ENCODE measurements at regions not wholly inside any gene's neighbourhood (a gene's known extent, or its start where the extent isn't known, plus 50 kb on each side); places are given as distances from the start of the nearest gene placed in this dataset.
"Not testable (repeated sequence)": the region's sequence is repeated elsewhere in the genome, so short reads cannot be mapped to it uniquely, and the experiment has no call there.

DNA sequence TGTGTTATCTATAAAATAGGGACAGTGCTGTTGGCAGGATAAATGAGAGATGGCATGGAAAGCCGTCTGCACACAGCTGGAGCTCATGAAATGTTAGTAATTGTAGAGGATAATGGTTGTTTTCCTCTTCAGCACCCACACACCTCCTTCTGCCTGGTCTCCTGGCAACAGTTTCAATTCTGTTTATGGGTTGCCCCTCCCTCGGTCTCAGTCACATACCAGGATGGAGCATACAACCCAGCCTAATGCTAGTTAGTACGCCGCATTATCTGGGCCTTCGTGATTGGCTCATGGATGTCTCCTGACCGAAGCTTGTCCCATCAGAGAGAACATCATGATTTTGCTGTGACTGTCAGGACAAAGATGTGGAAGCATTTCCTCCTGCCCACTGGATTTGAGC, 126.2 kb upstream of the WSCD1 start:
- DNase-seq = peak in 2 of 56 donors; percentile 6 to 11

DNA sequence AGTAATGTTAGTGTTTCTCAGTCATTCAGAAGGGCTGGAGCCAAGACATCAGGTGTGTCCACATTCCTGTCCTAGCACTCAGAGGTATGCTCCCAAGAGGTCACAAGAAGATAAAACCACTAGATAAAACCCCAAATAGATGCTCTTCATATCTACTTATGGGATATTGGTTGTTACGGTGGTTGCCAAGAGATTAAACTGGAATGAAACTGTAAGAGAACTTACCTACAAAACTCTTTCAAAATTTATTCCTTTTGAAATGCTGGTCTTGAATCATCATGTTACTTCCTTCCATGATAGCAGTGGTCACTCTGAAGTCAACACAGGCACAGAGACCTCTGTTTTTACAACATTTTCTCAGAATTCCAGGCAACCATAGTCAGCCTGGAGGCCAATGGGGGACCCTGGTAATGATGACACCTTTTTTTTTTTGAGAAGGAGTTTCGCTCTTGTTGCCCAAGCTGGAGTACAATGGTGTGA, 122.4 kb upstream of the WSCD1 start:
- no peak for DNase-seq

DNA sequence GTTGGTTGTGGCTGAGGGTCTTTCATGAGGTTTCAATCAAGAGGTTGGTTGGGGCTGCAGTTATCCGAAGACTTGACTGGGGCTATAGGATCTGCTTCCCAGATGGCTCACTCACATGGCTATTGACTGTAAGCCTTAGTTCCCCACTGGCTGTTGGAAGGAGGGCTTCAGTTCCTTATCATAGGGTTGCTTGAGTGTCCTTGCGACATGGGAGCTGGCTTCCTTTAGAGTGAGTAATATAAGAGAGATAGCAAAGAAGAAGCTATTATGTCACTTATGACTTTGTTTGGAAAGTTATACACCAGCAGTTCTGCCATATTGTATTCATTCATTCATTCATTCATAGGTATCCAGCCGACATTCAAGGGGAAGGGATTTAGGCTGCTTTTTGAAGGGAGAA, 121.4 kb upstream of the WSCD1 start:
- DNase-seq = no peak

DNA sequence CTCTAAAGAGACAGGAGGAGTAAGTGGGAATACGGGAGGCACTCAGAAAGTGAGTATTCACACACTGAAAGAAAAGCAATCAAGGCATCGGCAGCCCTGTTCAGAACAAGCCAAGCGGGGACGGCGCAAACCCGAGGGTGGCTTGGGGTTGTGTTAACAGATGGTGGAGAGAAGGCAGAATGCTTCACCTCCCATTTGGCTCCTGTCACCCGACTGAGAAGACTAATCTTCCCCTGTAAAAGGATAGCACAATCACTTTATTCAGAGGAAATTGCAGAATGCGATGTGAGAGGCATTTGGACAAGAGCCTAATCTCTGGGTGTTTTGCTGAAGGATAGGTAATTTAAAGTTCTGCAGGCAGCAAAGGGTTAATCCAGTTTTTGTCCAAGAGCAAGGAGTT, 119.3 kb upstream of the WSCD1 start:
- DNase-seq = no peak

DNA sequence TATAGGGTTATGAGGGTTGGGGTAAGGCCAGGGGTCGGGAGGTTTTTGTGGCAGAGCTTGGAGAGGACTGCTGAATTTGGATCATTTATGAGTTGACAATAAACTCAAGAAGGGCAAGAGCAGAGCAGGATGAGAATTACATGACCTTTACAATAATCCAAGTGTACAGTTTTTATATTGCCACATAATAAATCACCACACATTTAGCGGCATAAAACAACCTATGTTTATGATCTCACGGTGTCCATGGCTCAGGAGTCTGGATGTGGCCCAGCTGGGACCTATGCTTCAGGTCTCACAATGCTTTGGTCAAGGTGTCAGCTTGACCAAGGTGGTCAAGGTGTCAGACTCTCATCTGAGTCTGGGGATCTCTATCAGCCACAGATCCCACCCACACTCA, 118.3 kb upstream of the WSCD1 start:
- no peak for DNase-seq

DNA sequence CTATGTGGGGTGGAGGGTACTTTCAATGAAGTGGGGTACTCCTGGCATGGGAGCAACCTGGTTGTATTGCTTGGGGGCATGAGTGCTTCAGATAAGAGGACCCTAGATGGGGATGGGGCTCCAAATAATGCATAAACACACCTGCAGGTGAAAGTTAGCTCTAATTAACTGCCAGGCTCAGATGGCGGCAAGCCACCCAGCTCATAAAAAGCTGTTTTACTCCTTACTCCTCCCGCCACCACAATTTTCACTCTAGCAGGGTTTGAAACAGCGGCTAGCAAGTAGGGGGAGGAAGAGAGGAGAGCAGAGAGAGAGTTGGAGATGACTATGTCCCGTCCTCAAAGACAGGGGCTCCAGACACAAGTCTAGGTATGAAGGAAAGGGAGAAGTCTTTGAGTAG, 117.7 kb upstream of the WSCD1 start:
- no peak for DNase-seq

DNA sequence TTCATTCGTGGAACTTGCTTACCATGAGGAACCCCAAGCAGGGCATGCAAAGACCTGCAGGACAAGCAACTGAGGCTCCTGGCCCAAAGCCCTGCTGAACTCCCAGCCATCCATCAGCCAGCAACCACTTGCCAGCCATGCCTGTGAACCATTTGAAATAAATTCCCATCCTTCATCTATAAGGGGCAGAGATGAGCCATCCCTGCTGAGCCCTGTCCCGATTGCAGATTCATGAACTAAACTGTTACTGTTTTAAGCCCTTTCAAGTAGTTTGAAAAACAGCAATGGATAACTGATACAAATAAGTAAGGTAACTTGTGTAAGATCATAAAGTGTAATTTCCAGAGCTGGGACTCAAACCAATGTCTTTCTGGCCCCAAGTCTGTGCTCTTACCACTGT, 114.4 kb upstream of the WSCD1 start:
- DNase-seq = no peak

DNA sequence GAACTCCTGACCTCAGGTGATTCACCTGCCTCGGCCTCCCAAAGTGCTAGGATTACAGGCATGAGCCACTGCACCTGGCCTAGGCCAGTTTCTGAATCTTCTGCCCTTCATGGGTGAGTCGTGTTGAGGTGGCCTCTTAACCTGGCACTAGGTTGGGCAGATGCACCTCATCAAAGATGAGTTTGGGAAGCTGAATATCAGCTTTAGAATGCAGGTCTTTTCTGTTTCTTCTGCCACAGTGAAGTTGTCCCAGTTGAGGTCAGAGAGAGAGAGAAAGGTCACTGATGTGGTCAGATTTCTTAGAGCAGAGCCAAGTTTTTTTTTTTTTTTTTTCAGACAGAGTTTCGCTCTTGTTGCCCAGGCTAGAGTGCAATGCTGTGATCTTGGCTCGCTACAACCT, 111.3 kb upstream of the WSCD1 start:
- DNase-seq = no peak

DNA sequence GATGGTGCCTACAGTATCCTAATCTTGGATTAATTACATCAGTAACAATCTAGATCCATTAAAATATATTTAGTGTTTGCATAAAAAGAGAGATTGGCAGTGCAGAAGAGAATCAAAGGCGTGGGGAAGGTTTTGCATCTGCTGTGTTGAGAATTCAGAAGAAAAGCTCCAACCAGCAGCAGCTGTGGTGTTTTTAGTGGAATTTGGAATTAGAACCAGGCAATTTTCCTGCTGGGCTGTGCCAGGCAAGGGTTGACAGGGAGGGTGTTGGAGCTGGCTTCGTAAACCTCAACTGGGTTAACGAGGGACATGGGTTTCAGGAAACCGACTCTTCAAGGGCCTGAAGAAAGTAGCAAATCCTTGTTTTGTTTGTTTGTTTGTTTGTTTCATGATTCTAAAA, 107.8 kb upstream of the WSCD1 start:
- no peak for DNase-seq

DNA sequence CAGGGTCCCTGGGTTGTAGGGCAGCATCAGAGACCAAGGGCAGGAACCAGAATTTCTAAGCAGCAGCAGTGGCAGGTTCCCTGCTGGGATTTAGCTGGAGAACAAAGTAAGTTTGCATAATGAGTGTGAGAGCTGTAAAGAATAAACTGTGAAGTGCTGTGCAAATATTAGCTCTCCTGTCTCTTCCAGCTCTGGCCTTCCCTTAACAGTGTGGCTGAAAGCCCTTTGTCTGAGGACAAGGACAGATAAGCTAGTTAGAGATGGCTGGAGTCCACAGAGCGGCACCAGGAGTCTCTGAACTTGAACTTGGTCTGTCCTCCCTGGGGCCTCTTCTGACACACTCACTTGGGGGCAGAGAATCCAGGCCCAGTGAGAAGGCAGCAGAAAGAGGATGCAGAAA, 98.2 kb upstream of the WSCD1 start:
- no peak for DNase-seq

DNA sequence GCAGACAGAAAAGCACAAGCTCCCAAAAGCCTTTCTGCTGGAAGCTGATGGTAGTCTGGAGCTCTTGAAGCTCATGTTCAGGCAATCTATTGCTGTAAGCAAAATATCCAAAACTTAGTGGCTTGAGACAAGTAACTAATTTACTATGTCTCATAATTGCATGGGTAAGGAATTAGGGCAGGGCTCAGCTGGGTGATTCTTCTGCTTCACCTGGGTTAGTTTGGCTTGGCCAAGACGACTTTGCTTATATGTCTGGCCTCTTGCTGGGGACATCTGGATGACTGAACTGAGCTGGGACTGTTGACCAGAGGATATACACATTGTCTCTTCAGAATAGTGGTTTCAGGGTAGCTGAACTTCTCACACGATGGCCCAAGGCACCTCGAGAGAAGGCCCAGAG, 96.8 kb upstream of the WSCD1 start:
- DNase-seq = no peak

DNA sequence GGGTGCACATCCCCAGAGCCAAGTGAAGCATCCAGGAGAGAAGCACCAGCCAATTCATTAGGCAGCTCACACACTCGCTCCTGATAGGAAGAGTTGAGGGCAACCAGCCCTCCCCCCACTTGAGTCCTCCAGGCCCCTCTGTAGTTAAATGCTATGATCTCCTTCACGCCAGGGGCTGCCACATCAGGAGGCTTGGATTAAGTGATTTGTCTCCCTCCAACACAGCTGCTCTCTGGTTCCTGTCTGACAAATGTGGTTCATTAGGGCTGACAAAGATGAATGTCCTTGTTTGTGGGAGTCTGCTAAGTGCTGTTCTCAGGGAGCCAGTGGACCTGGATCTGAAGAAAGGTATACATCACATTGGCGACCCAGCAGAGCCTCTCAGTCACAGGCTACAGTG, 94.5 kb upstream of the WSCD1 start:
- DNase-seq = no peak

DNA sequence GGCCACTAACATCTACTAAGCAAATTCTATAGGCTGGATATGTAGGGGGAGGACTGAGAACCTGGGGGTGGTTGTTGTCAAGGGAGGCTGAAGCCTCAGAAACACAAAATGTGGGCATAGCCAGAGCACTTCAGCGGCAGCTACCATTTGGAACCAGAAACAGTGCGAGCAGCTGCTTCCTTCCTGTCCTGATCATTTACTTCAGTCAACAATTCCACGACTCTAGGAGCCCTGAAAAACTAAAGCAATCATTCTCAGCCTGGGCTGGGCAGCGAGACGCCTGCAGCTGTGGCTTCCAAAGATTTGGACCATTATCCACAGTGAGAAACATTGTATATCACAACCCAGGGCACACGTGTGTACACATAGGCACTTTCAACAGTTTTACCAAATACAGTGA, 93.9 kb upstream of the WSCD1 start:
- no peak for DNase-seq

DNA sequence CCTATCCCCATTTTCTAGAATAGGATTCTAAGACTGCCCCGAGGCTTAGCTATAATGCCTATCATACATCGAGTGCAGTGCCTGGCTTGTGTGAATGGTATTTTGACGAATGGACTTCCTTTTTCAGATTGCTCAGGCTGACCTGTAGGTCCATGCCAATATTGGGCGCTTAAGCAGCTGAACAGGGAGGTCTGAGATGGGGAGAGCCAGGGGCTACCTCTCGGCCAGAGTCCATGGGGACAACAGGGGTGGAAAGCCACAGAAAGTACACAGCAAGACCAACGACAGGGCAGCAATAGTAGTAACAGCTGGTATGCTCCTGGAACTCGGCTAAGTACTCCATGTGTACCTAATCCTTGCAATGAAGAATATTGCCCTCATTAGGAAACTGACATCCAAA, 91.7 kb upstream of the WSCD1 start:
- DNase-seq = no peak

DNA sequence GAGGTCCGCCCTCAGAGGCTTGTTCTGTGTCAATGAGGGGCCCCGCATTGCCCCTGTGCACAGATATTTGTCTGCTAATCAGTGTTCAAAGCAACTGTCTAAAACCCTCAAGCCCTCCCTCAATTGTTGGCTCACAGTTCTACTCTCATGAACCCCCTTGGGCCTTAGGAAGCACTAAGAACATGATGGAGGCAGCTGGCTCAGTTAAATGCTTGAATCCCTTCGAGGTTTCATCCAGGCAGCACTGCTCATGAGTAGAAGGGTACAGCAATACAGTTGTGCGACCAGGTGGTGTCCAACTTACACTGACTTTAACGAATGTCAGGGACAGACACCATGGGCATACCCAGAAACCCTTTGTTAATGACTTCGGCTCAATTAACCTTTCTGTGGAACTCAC, 89.2 kb upstream of the WSCD1 start:
- DNase-seq = no peak

DNA sequence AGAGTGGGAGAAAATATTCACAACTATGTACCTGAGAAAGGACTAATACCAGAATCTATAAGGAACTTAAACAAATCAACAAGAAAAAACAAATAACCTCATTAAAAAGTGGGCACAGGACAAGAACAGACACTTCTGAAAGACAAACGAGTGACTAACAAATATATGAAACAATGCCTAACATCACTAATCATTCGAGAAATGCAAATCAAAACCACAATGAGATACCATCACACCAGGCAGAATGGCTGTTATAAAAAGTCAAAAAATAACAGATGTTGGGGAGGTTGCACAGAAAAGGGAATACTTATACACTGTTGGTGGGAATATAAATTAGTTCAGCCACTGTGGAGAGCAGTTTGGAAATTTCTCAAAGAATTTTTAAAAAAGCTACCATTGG, 83.5 kb upstream of the WSCD1 start:
- no peak for DNase-seq

DNA sequence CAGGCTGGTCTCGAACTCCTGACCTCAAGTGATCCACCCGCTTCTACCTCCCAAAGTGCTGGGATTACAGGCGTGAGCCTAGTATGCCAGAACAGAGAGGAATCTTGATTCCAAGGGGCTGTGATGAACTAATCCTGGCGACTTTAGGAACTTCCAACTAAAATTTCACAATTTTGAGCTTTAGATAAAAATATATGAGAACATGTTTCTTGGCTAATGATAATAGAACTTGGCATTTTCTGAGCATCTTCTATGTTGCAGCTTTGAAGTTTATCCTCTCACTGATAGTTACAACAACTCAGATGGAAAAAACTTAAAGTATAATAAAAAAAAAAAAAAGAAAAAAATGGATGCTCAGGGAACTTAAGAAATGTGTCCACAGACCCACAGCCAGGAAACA, 69.8 kb upstream of the WSCD1 start:
- no peak for DNase-seq

DNA sequence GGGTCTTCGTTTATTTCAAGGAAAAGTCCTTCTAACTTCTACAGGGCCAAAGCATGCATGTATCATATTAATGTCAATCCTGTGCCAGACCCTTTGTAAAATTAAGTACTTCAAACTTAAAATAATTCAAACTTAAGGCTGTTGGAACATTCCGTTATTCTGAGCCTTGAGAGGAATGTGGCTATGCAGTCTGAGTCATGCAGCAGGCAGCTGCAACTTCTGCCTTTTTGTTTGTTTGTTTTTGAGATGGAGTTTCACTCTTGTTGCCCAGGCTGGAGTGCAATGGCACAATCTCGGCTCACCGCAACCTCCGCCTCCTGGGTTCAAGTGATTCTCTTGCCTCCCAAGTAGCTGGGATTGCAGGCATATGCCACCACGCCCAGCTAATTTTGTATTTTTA, 67.0 kb upstream of the WSCD1 start:
- DNase-seq = not testable (repeated sequence)

DNA sequence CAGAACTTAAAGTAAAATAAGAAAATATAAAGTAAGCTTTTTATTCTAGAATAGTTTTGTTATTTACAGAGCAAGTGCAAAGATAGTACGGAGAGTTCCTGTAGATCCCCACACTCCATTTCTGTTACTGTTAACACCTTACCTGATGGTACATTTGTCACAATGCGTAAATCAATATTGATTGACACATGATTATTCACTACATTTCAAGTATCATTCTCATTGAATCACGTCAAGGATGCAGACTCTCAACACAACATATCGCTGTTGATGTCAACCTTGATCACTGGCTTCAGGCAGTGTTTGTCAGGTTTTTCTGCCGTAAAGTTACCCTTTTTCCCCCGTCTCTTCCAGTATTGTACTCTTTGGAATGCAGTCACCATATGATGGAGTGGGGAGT, 64.2 kb upstream of the WSCD1 start:
- DNase-seq = no peak

DNA sequence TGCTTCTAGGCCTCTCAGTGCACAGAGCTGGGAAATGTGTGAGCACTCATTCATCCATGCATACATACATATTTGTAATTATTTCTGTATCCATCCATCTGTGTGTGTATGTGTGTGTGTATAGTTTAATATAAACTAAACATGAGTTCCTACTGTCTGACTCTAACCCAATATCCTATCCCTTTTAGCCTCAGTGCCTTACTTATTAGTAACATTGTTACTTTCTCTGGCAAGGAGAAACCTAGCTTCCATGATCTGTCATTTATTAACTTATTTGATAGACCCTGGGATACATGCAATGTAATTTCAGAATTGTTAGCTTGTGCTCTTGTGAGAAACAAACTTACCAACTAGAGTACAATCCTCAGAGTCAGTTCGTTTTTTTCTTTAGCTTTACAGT, 59.0 kb upstream of the WSCD1 start:
- no peak for DNase-seq

DNA sequence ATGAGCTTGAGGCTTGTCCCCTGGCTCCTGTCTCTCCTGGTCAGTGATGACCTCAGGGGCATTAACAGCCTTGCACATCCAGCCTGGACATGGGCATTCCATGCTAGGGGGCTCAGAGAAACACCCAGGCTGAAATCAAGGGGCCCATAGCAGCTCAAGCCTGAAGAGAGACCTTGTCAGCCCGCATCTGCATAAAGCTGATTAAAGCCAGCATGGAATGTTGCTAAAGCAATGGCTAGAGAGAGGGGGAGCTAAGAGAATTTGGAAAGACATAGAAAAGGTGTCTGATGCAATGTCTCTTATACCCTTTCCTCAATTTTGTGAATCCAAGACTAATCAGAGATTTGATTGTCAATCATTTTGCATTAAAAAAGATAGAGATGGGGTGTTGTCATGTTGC, 51.4 kb upstream of the WSCD1 start:
- no peak for DNase-seq

DNA sequence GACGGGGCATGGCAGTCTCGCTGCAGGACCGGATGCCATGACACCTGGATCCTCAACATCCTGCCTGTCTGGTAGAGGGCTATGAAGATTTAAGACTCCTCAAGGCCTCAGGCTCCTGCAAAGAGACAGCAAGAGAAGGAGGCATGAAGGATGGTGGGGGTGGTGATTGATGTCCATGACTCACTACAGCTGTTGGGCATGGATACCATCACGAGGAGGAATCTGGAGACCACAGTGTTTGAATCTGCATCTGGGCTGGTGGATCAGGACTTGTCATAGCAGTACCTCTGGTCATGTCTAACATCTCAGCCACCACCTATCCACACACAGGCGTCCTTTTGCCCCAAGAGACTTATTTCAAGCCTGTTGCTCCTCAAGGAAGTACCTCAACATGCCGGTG, 50.2 kb upstream of the WSCD1 start:
- no peak for DNase-seq

DNA sequence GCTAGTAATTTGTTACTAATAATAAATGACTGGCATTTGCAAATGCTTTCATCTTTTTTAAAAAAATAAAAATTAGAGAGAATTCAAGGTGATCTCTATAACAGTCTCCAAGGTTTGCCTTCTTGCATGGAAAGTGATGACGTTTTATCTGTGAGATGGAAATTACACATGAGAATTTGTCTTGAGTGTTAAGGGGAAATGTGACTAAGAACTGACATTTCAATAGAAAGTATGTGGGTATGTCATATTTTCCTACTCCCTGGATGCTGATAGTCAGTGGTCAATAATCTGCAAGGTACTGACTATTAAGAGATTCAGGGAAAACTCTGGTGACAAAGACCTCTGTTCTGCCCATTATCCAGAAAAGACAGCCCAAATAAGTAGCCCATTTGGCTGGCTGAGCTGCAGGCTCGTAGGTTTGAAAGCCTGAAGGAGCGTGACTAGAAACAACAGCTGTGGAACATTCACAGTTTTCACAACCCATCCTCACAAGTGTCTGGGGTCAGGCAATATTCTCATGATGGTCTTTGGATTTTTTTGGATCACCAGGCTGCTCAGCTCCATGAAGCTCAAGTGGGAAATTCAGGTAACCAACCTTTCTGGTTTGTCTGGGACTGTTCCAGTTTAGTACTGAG, 49.7 kb upstream of the WSCD1 start:
- no peak for DNase-seq

Data from amygdala (tissue), 56 donors.